ENCODE measurements at regions not wholly inside any gene's neighbourhood (a gene's known extent, or its start where the extent isn't known, plus 50 kb on each side); places are given as distances from the start of the nearest gene placed in this dataset.

DNA sequence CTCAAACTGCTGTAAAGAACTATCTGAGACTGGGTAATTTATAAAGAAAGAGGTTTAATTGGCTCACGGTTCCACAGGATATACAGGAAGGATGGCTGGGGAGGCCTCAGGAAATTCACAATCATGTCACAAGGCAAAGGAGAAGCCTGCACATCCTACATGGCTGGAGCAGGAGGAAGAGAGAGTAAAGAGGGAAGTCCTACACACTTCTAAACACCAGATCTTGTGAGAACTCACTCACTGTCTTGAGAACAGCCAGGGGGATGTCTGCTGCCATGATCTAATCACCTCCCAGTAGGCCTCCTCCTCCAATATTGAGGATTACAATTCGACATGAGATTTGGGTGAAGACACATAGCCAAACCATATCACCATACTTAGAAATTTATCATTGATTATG, 1307.0 kb upstream of the GJE1 start:
- intact Hi-C loops (cut with micrococcal nuclease) (no loop called here), in situ Hi-C loops (cut with MboI) (no loop called here)
- H3K4me1 ChIP-seq (replicated peaks in 1 of 2; ENCODE audit: control insufficient read depth in 2 of 2, insufficient read depth in 2 of 2, low read length in 2 of 2): no peaks in the 10 kb centered on the region
- H2AFZ ChIP-seq (ENCODE audit: low read depth, low read length): no peak overlapping the region
- H3K9ac ChIP-seq (ENCODE audit: insufficient read depth in 1 of 2, low read depth in 2 of 2, low read length in 2 of 2): no peak overlapping the region
- ChIA-PET CTCF (ENCODE audit: low intra/inter-chr PET ratio) (no interaction called here), POLR2A (no interaction called here)
- H3K36me3 ChIP-seq (ENCODE audit: control insufficient read depth, insufficient read depth, low read length): no peaks in the 10 kb centered on the region
- H3K27me3 ChIP-seq (ENCODE audit: control insufficient read depth in 2 of 2, insufficient read depth in 2 of 2, low read length in 2 of 2): no peaks in the 10 kb centered on the region
- H3K79me2 ChIP-seq (ENCODE audit: control insufficient read depth, insufficient read depth, low read length): no peaks in the 10 kb centered on the region
- no peak overlapping the region for H3K27ac ChIP-seq (ENCODE audit: extremely low read depth, low read depth, low read length)
- H4K20me1 ChIP-seq (replicated peaks; ENCODE audit: control insufficient read depth, insufficient read depth, low read length): no peaks in the 10 kb centered on the region
- DNase-seq (ENCODE audit: extremely low read depth in 1 of 4, low spot score in 3 of 4) (no peak), ATAC-seq (no peak), FAIRE-seq (no peak)
- 6% methylated on average over 2 of the region's 2 CpGs for WGBS (ENCODE audit: insufficient coverage, low coverage, missing lambda C conversion rate)
- TF ChIP-seq USF2 (CRISPR knock-in tag; IDR thresholded peaks at IDR 0.05) (no peak), FOXM1 (IDR thresholded peaks at IDR 0.05; ENCODE audit: low read depth) (no peak), FOXM1 (CRISPR knock-in tag; IDR thresholded peaks at IDR 0.05; ENCODE audit: low read depth) (no peak), ZNF133 (CRISPR knock-in tag; IDR thresholded peaks at IDR 0.05) (no peak)
- TF ChIP-seq, protein P1, sequence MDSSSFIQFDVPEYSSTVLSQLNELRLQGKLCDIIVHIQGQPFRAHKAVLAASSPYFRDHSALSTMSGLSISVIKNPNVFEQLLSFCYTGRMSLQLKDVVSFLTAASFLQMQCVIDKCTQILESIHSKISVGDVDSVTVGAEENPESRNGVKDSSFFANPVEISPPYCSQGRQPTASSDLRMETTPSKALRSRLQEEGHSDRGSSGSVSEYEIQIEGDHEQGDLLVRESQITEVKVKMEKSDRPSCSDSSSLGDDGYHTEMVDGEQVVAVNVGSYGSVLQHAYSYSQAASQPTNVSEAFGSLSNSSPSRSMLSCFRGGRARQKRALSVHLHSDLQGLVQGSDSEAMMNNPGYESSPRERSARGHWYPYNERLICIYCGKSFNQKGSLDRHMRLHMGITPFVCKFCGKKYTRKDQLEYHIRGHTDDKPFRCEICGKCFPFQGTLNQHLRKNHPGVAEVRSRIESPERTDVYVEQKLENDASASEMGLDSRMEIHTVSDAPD (CRISPR knock-in tag; IDR thresholded peaks at IDR 0.05): no peak
- no peak overlapping the region for H3K4me3 ChIP-seq
- BruUV-seq (replicated peaks): no TSS peak
- H3K4me2 ChIP-seq (ENCODE audit: insufficient read depth, low read length): no peak overlapping the region
- no peaks in the 10 kb centered on the region for H3K9me1 ChIP-seq (ENCODE audit: control insufficient read depth, insufficient read depth, low read length)
- no peaks in the 10 kb centered on the region for H3K9me3 ChIP-seq (replicated peaks; ENCODE audit: control insufficient read depth, insufficient read depth, low read depth, low read length)

DNA sequence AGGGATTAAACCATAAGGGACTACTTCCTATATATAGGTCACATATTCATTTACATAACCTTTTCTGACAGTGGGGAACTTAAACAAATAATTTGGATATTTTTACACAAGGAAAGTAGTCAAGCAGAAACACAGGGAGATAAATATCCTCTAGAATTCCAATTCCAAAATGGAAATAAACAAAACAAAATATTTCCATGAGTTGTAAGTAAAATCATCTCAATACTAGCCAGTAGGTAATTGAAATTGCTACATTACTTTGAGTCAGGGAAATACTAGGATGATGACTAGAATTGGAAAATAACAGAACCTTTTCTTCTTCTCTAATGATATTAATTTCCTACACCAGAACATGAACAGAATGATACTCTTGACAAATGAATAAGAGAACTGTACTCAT, 1308.1 kb upstream of the GJE1 start:
- no peaks in the 10 kb centered on the region for H3K79me2 ChIP-seq (ENCODE audit: control insufficient read depth, insufficient read depth, low read length)
- no peak overlapping the region for H3K9ac ChIP-seq (ENCODE audit: insufficient read depth in 1 of 2, low read depth in 2 of 2, low read length in 2 of 2)
- H4K20me1 ChIP-seq (replicated peaks; ENCODE audit: control insufficient read depth, insufficient read depth, low read length): no peaks in the 10 kb centered on the region
- DNase-seq (ENCODE audit: extremely low read depth in 1 of 4, low spot score in 3 of 4): no peak
- H3K27ac ChIP-seq (ENCODE audit: extremely low read depth, low read depth, low read length): no peak overlapping the region
- POLR2A ChIA-PET: no interaction called here
- H3K9me3 ChIP-seq (replicated peaks; ENCODE audit: control insufficient read depth, insufficient read depth, low read depth, low read length): no peaks in the 10 kb centered on the region
- H3K9me1 ChIP-seq (ENCODE audit: control insufficient read depth, insufficient read depth, low read length): no peaks in the 10 kb centered on the region
- no peaks in the 10 kb centered on the region for H3K27me3 ChIP-seq (ENCODE audit: control insufficient read depth in 2 of 2, insufficient read depth in 2 of 2, low read length in 2 of 2)
- no peak overlapping the region for H3K4me2 ChIP-seq (ENCODE audit: insufficient read depth, low read length)
- FAIRE-seq: no peak
- intact Hi-C loops (cut with micrococcal nuclease): no loop called here
- no peak for ATAC-seq
- H3K4me1 ChIP-seq (replicated peaks in 1 of 2; ENCODE audit: control insufficient read depth in 2 of 2, insufficient read depth in 2 of 2, low read length in 2 of 2): no peaks in the 10 kb centered on the region
- in situ Hi-C loops (cut with MboI): no loop called here
- H2AFZ ChIP-seq (ENCODE audit: low read depth, low read length): no peak overlapping the region
- no peaks in the 10 kb centered on the region for H3K36me3 ChIP-seq (ENCODE audit: control insufficient read depth, insufficient read depth, low read length)
- BruUV-seq (replicated peaks): no TSS peak
- CTCF ChIA-PET (ENCODE audit: low intra/inter-chr PET ratio): interaction anchor here (0.6 kb wide), 1 partner anchor 1563 kb away, joined by 3 read pairs; no protein-coding TSS in a partner anchor
- H3K4me3 ChIP-seq: no peak overlapping the region
- TF ChIP-seq ZFP91 (CRISPR knock-in tag; IDR thresholded peaks at IDR 0.05): no peak
- no peak for TF ChIP-seq HOXB6 (CRISPR knock-in tag; IDR thresholded peaks at IDR 0.05; ENCODE audit: borderline replicate concordance)
- TF ChIP-seq CSDE1 (IDR thresholded peaks at IDR 0.05): no peak
- TF ChIP-seq RBM34 (IDR thresholded peaks at IDR 0.05; ENCODE audit: borderline replicate concordance, insufficient read depth, low read length): no peak
- no peak for TF ChIP-seq ZFP36 (IDR thresholded peaks at IDR 0.05; ENCODE audit: low read depth, low read length, partially characterized antibody)
- TF ChIP-seq CREB1 (IDR thresholded peaks at IDR 0.05): no peak
- no peak for TF ChIP-seq CREB1 (CRISPR knock-in tag; IDR thresholded peaks at IDR 0.05)
- TF ChIP-seq RCOR1 (IDR thresholded peaks at IDR 0.05; ENCODE audit: borderline replicate concordance in 1 of 2, low read depth in 2 of 2, low read length in 2 of 2): no peak

Measured in K562 (cell line).